Astrocyte (in vitro differentiated cells and primary cell): ENCODE measurements at regions not wholly inside any gene's neighbourhood (a gene's known extent, or its start where the extent isn't known, plus 50 kb on each side); places are given as distances from the start of the nearest gene placed in this dataset.

ENCODE experiments used
- DNase-seq: peaks from one replicate; pipeline ENCODE4 v3.0.0-alpha.2; 2010; ENCODE audit warnings: low read depth
- FAIRE-seq: peaks from 2 replicates; lab custom pipeline; 2011; peaks lifted over from hg19 to GRCh38; lab: Jason Lieb, UNC
- H2AFZ ChIP-seq: 2 replicates; pipeline ENCODE4 v1.6.0; 2012; ENCODE audit warnings: low read depth, low read length, inconsistent platforms
- H3K27ac ChIP-seq: 2 replicates; pipeline ENCODE4 v1.5.1; 2011; ENCODE audit warnings: low read depth, low read length, inconsistent platforms
- H3K27me3 ChIP-seq: 2 replicates; pipeline ENCODE4 v1.6.0; 2011; ENCODE audit warnings: low read length, inconsistent platforms; ENCODE audit not compliant: insufficient read depth
- H3K36me3 ChIP-seq: 2 replicates; pipeline ENCODE4 v1.5.1; 2011; ENCODE audit warnings: low read length, inconsistent platforms; ENCODE audit not compliant: insufficient read depth
- H3K4me1 ChIP-seq: 2 replicates; pipeline ENCODE4 v1.5.1; 2011; ENCODE audit warnings: low read length, inconsistent platforms; ENCODE audit not compliant: insufficient read depth
- H3K4me2 ChIP-seq: 2 replicates; pipeline ENCODE4 v1.6.0; 2012; ENCODE audit warnings: low read length, inconsistent platforms
- H3K4me3 ChIP-seq: 2 replicates; pipeline ENCODE4 v1.5.1; 2011; ENCODE audit warnings: low read depth, mild to moderate bottlenecking, low read length, inconsistent platforms; ENCODE audit not compliant: insufficient read depth
- H3K79me2 ChIP-seq: 2 replicates; pipeline ENCODE4 v1.6.0; 2012; ENCODE audit warnings: mild to moderate bottlenecking, low read length, inconsistent platforms; ENCODE audit not compliant: insufficient read depth
- H3K9ac ChIP-seq: 2 replicates; pipeline ENCODE4 v1.6.0; 2012; ENCODE audit warnings: mild to moderate bottlenecking, low read length, inconsistent platforms
- H3K9me3 ChIP-seq: 2 replicates; pipeline ENCODE4 v1.5.1; 2012; ENCODE audit warnings: low read depth, mild to moderate bottlenecking, low read length, inconsistent platforms; ENCODE audit not compliant: insufficient read depth
- H4K20me1 ChIP-seq: 2 replicates; pipeline ENCODE4 v1.6.0; 2012; ENCODE audit warnings: low read length, inconsistent platforms; ENCODE audit not compliant: insufficient read depth
- H3K27ac Mint-ChIP-seq: one replicate; pipeline ENCODE4 v1.8.0; 2021; ENCODE audit warnings: mild to moderate bottlenecking, mixed read lengths; ENCODE audit not compliant: unreplicated experiment
- H3K27me3 Mint-ChIP-seq: one replicate; pipeline ENCODE4 v1.8.0; 2021; ENCODE audit warnings: low read depth, mixed read lengths; ENCODE audit not compliant: unreplicated experiment
- H3K36me3 Mint-ChIP-seq: one replicate; pipeline ENCODE4 v1.8.0; 2021; ENCODE audit warnings: low read depth, mixed read lengths; ENCODE audit not compliant: unreplicated experiment
- H3K4me1 Mint-ChIP-seq: one replicate; pipeline ENCODE4 v1.8.0; 2021; ENCODE audit warnings: low read depth, mixed read lengths; ENCODE audit not compliant: unreplicated experiment
- H3K4me3 Mint-ChIP-seq: one replicate; pipeline ENCODE4 v1.8.0; 2021; ENCODE audit warnings: mild to moderate bottlenecking, moderate library complexity, mixed read lengths; ENCODE audit not compliant: unreplicated experiment
- H3K9me3 Mint-ChIP-seq: one replicate; pipeline ENCODE4 v1.8.0; 2021; ENCODE audit warnings: mild to moderate bottlenecking, mixed read lengths; ENCODE audit not compliant: unreplicated experiment
- EZH2 ChIP-seq: IDR thresholded peaks from 2 replicates; pipeline ENCODE4 v1.6.1; 2012; ENCODE audit warnings: mild to moderate bottlenecking, low read length, inconsistent platforms; ENCODE audit not compliant: insufficient read depth
- TF ChIP-seq, protein P1 (sequence below): IDR thresholded peaks from 2 replicates; pipeline ENCODE4 v1.5.1; 2011; ENCODE audit warnings: low read depth, mild to moderate bottlenecking, inconsistent platforms, low read length, moderate library complexity; ENCODE audit not compliant: insufficient read depth

DNA sequence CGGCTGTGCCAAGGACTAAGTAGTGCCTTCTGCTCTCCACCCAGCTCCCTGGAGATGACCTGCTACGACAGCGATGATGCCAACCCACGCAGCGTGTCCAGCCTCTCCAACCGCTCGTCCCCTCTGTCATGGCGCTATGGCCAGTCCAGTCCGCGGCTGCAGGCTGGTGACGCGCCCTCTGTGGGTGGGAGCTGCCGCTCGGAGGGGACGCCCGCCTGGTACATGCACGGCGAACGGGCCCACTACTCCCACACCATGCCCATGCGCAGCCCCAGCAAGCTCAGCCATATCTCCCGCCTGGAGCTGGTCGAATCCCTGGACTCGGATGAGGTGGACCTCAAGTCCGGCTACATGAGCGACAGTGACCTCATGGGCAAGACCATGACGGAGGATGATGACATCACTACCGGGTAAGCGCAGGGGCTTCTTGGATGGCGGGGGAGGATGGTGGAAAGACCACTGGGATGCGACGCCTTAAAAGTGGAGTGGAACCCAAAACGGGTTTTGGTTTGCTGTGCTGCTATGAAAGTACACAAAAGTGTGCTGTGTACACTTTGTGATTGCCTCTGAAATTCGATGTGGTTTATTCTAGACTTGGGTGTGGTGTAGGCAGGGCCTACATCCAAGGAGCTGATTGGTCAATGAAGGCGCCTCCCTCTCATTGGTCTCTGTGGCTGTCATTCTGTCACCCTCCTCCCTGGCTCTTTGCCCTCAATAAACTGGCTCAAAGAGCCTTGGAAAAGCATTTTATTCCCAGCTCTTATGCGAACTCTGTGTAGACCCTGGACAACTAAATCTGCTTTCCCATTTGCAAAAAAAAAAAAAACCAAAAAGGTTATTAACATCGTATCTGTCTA, 110.4 kb upstream of the IPO9 start:
- Histone ChIP-seq H3K79me2 (peaks cover 77% of the 10 kb centered on the region), H3K27ac (peak overlapping the region; percentile 68), H3K4me2 (no peak overlapping the region), H4K20me1 (peaks cover 17% of the 10 kb centered on the region), H3K4me1 (peaks cover 61% of the 10 kb centered on the region), H2AFZ (no peak overlapping the region), H3K4me3 (no peak overlapping the region), H3K36me3 (peaks cover 35% of the 10 kb centered on the region), H3K9me3 (no peaks in the 10 kb centered on the region), H3K27me3 (no peaks in the 10 kb centered on the region), H3K9ac (no peak overlapping the region)
- no peak overlapping the region for H3K27ac Mint-ChIP-seq
- no peak for TF ChIP-seq EZH2
- TF ChIP-seq, protein P1, sequence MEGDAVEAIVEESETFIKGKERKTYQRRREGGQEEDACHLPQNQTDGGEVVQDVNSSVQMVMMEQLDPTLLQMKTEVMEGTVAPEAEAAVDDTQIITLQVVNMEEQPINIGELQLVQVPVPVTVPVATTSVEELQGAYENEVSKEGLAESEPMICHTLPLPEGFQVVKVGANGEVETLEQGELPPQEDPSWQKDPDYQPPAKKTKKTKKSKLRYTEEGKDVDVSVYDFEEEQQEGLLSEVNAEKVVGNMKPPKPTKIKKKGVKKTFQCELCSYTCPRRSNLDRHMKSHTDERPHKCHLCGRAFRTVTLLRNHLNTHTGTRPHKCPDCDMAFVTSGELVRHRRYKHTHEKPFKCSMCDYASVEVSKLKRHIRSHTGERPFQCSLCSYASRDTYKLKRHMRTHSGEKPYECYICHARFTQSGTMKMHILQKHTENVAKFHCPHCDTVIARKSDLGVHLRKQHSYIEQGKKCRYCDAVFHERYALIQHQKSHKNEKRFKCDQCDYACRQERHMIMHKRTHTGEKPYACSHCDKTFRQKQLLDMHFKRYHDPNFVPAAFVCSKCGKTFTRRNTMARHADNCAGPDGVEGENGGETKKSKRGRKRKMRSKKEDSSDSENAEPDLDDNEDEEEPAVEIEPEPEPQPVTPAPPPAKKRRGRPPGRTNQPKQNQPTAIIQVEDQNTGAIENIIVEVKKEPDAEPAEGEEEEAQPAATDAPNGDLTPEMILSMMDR, result no peak
- H3K4me1 Mint-ChIP-seq, result peaks cover 44% of the 10 kb centered on the region
- peaks cover 19% of the 10 kb centered on the region for H3K36me3 Mint-ChIP-seq
- no peaks in the 10 kb centered on the region for H3K9me3 Mint-ChIP-seq
- no peak overlapping the region for H3K4me3 Mint-ChIP-seq
- no peak for FAIRE-seq
- no peaks in the 10 kb centered on the region for H3K27me3 Mint-ChIP-seq
- no peak for DNase-seq

DNA sequence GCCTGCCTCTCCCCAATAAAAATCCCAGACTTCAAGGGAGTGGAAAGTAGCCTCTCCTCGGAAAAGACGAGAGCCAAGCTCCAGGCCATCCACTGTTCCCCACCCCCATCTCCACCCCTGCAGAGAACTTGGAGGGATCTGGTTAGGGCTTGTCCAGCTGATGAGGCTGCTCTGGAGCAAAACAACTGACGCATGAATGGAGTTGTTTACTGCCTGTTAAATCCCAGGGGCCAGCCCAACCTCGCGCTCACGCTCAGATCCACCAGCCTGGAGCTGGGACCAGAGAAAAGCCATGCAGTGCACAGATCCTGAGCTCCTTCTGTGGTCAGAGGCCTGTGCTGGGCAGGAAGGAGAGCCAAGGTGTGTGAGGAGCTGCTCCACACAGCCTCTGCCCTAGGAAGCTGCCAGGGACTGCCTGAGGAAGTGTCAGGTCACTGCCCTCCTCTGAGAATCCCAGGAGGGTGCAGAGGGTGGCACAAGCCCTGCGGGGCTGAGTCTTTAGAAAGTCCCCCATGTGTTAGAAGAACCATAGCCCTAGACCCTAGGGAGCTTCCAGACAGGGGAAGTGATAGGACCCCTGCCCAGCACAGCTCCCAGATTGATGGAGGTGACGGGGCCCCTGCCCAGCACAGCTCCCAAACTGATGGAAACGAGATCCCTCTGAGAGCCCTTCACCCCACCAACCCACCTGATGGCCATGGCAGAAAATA, 109.0 kb upstream of the IPO9 start:
- FAIRE-seq (no peak), DNase-seq (peak; percentile 59)
- peak overlapping the region; percentile 68 for H3K27ac ChIP-seq
- H3K79me2 ChIP-seq, result peaks cover 91% of the 10 kb centered on the region
- H3K4me3 Mint-ChIP-seq, result no peak overlapping the region
- peaks cover 60% of the 10 kb centered on the region for H3K4me1 ChIP-seq
- no peak for TF ChIP-seq EZH2
- TF ChIP-seq, protein P1, result no peak
- H3K4me2 ChIP-seq, result peak overlapping the region; percentile 40
- H3K9me3 ChIP-seq, result no peaks in the 10 kb centered on the region
- no peak overlapping the region for H2AFZ ChIP-seq
- H3K36me3 ChIP-seq, result peaks cover 35% of the 10 kb centered on the region
- H3K27ac Mint-ChIP-seq, result peak overlapping the region; percentile 62
- H3K9me3 Mint-ChIP-seq, result no peaks in the 10 kb centered on the region
- H3K9ac ChIP-seq, result peak overlapping the region; percentile 55
- H3K4me1 Mint-ChIP-seq, result peaks cover 50% of the 10 kb centered on the region
- H3K27me3 ChIP-seq, result no peaks in the 10 kb centered on the region
- no peaks in the 10 kb centered on the region for H3K27me3 Mint-ChIP-seq
- peaks cover 18% of the 10 kb centered on the region for H3K36me3 Mint-ChIP-seq
- no peak overlapping the region for H3K4me3 ChIP-seq
- H4K20me1 ChIP-seq, result peaks cover 26% of the 10 kb centered on the region
